Liver (tissue), 3 donors: ENCODE measurements at regions not wholly inside any gene's neighbourhood (a gene's known extent, or its start where the extent isn't known, plus 50 kb on each side); places are given as distances from the start of the nearest gene placed in this dataset.

Experiments used
- EGR1 ChIP-seq, 2 donors: IDR thresholded peaks; 2 replicates each; pipeline ENCODE4 v1.6.1; 2016 to 2018; ENCODE audit warnings: antibody characterized with exemption in 2 of 2, low read depth in 2 of 2
- FOXA1 ChIP-seq: IDR thresholded peaks from 2 replicates; pipeline ENCODE4 v1.6.1; 2016; ENCODE audit warnings: antibody characterized with exemption
- FOXA2 ChIP-seq: IDR thresholded peaks from 2 replicates; pipeline ENCODE4 v1.6.1; 2016; ENCODE audit warnings: antibody characterized with exemption
- GABPA ChIP-seq, 2 donors: IDR thresholded peaks in 1 of 2; conservative IDR thresholded peaks in 1 of 2; 2 replicates each; pipeline ENCODE4 v1.6.1; 2016; ENCODE audit warnings: antibody characterized with exemption in 2 of 2, mild to moderate bottlenecking in 1 of 2, moderate library complexity in 1 of 2
- JUND ChIP-seq, 2 donors: IDR thresholded peaks; 2 replicates each; pipeline ENCODE4 v1.6.1; 2016; ENCODE audit warnings: antibody characterized with exemption in 2 of 2
- RAD21 ChIP-seq, 2 donors: IDR thresholded peaks; 2 replicates each; pipeline ENCODE4 v1.6.1; 2016; ENCODE audit warnings: antibody characterized with exemption in 2 of 2, mild to moderate bottlenecking in 2 of 2
- SP1 ChIP-seq: IDR thresholded peaks from 2 replicates; pipeline ENCODE4 v1.6.1; 2018; ENCODE audit warnings: antibody characterized with exemption, mild to moderate bottlenecking
- TAF1 ChIP-seq: conservative IDR thresholded peaks from 2 replicates; pipeline ENCODE4 v1.6.1; 2016; ENCODE audit warnings: antibody characterized with exemption, mild to moderate bottlenecking
- YY1 ChIP-seq: IDR thresholded peaks from 2 replicates; pipeline ENCODE4 v1.6.1; 2016; ENCODE audit warnings: antibody characterized with exemption, mild to moderate bottlenecking
- TF ChIP-seq, protein P1 (sequence below): IDR thresholded peaks from 2 replicates; pipeline ENCODE4 v1.6.1; 2016; ENCODE audit warnings: antibody characterized with exemption
- TF ChIP-seq, protein P2 (sequence below): IDR thresholded peaks from 2 replicates; pipeline ENCODE4 v1.6.1; 2016; ENCODE audit warnings: antibody characterized with exemption
- TF ChIP-seq, protein P3 (sequence below): IDR thresholded peaks from 2 replicates; pipeline ENCODE4 v1.6.1; 2016; ENCODE audit warnings: antibody characterized with exemption, mild to moderate bottlenecking
- TF ChIP-seq, protein P4 (sequence below): fragments of 150-350 bp; IDR thresholded peaks from 2 replicates; pipeline ENCODE4 v1.5.1; 2017; ENCODE audit warnings: improper control_type of control experiment, low read depth, low read length; ENCODE audit not compliant: missing input control
- TF ChIP-seq, protein P5 (sequence below): IDR thresholded peaks from 2 replicates; pipeline ENCODE4 v1.6.1; 2016; ENCODE audit warnings: antibody characterized with exemption
- donor health status: healthy.
- donor health status: healthy.

DNA sequence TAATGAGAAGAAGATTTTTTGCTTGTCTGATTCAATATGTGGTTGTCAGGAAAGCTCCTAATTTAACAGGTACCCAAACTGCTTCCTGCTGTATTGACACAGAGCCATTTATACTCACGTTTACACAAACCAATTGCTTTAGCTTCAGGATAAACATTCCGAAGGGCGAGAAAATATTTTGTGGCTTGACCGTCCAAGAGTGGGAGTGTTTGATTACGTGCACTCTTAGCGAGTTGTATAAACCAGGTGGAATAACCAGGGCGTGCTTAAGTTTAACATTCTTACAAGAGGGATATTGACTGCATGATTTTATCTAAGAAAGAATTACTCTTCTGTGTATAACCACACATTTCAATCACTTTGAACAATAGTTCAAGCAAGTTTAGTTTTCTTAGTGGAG lies 278.7 kb upstream of the TYRP1 start:
- TF ChIP-seq, protein P1, sequence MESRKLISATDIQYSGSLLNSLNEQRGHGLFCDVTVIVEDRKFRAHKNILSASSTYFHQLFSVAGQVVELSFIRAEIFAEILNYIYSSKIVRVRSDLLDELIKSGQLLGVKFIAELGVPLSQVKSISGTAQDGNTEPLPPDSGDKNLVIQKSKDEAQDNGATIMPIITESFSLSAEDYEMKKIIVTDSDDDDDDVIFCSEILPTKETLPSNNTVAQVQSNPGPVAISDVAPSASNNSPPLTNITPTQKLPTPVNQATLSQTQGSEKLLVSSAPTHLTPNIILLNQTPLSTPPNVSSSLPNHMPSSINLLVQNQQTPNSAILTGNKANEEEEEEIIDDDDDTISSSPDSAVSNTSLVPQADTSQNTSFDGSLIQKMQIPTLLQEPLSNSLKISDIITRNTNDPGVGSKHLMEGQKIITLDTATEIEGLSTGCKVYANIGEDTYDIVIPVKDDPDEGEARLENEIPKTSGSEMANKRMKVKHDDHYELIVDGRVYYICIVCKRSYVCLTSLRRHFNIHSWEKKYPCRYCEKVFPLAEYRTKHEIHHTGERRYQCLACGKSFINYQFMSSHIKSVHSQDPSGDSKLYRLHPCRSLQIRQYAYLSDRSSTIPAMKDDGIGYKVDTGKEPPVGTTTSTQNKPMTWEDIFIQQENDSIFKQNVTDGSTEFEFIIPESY = no peak
- TF ChIP-seq, protein P2, sequence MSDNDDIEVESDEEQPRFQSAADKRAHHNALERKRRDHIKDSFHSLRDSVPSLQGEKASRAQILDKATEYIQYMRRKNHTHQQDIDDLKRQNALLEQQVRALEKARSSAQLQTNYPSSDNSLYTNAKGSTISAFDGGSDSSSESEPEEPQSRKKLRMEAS = no peak
- TF ChIP-seq, protein P3, sequence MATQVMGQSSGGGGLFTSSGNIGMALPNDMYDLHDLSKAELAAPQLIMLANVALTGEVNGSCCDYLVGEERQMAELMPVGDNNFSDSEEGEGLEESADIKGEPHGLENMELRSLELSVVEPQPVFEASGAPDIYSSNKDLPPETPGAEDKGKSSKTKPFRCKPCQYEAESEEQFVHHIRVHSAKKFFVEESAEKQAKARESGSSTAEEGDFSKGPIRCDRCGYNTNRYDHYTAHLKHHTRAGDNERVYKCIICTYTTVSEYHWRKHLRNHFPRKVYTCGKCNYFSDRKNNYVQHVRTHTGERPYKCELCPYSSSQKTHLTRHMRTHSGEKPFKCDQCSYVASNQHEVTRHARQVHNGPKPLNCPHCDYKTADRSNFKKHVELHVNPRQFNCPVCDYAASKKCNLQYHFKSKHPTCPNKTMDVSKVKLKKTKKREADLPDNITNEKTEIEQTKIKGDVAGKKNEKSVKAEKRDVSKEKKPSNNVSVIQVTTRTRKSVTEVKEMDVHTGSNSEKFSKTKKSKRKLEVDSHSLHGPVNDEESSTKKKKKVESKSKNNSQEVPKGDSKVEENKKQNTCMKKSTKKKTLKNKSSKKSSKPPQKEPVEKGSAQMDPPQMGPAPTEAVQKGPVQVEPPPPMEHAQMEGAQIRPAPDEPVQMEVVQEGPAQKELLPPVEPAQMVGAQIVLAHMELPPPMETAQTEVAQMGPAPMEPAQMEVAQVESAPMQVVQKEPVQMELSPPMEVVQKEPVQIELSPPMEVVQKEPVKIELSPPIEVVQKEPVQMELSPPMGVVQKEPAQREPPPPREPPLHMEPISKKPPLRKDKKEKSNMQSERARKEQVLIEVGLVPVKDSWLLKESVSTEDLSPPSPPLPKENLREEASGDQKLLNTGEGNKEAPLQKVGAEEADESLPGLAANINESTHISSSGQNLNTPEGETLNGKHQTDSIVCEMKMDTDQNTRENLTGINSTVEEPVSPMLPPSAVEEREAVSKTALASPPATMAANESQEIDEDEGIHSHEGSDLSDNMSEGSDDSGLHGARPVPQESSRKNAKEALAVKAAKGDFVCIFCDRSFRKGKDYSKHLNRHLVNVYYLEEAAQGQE = no peak
- TF ChIP-seq, protein P4, sequence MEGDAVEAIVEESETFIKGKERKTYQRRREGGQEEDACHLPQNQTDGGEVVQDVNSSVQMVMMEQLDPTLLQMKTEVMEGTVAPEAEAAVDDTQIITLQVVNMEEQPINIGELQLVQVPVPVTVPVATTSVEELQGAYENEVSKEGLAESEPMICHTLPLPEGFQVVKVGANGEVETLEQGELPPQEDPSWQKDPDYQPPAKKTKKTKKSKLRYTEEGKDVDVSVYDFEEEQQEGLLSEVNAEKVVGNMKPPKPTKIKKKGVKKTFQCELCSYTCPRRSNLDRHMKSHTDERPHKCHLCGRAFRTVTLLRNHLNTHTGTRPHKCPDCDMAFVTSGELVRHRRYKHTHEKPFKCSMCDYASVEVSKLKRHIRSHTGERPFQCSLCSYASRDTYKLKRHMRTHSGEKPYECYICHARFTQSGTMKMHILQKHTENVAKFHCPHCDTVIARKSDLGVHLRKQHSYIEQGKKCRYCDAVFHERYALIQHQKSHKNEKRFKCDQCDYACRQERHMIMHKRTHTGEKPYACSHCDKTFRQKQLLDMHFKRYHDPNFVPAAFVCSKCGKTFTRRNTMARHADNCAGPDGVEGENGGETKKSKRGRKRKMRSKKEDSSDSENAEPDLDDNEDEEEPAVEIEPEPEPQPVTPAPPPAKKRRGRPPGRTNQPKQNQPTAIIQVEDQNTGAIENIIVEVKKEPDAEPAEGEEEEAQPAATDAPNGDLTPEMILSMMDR = no peak
- TF ChIP-seq JUND (IDR thresholded peaks at IDR 0.05) (no peak), RAD21 (IDR thresholded peaks at IDR 0.05) (no peak), TAF1 (no peak), EGR1 (IDR thresholded peaks at IDR 0.05; ENCODE audit: low read depth in 2 of 2) (no peak), FOXA1 (no peak), FOXA2 (no peak), GABPA (IDR thresholded peaks at IDR 0.05 in 1 of 2, conservative IDR thresholded peaks at IDR 0.05 in 1 of 2) (no peak), SP1 (no peak), YY1 (no peak)
- TF ChIP-seq, protein P5, sequence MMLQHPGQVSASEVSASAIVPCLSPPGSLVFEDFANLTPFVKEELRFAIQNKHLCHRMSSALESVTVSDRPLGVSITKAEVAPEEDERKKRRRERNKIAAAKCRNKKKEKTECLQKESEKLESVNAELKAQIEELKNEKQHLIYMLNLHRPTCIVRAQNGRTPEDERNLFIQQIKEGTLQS = no peak
